Epidermal melanocyte (primary cell): ENCODE measurements at regions not wholly inside any gene's neighbourhood (a gene's known extent, or its start where the extent isn't known, plus 50 kb on each side); places are given as distances from the start of the nearest gene placed in this dataset.
"Not testable (repeated sequence)": the region's sequence is repeated elsewhere in the genome, so short reads cannot be mapped to it uniquely, and the experiment has no call there.

Experiments
- DNase-seq: peaks from one replicate; pipeline ENCODE4 v3.0.0; 2011; ENCODE audit warnings: low spot score; ENCODE audit not compliant: insufficient read length

GRCh38 chr5:100249211-100249883 lies 285.8 kb upstream of the FAM174A start:
- no peak for DNase-seq

- DNase-seq = no peak
Observed at GRCh38 chr5:100232736-100233135, 302.4 kb upstream of the FAM174A start.

- no peak for DNase-seq
Observed at GRCh38 chr5:100188778-100189177, 346.4 kb upstream of the FAM174A start.

DNA sequence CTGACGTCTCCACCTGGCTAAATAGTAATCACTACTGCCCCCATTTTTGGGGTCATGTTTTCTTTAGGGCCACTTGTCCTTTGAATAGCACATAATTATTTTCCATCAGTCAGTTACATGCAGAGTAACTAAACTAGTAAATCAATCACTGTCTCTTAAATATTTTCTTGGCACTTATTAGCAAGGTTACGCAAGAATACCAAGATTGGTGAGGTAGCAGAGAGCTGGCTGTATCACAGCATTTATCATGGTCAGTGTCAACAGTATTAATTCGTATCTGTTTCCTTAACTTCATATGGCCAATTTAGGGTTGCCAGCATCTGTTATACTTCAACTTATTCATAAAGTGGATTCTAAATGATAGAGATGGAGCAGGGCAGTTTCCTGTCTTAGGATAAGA lies 346.8 kb upstream of the FAM174A start:
- no peak for DNase-seq

DNA sequence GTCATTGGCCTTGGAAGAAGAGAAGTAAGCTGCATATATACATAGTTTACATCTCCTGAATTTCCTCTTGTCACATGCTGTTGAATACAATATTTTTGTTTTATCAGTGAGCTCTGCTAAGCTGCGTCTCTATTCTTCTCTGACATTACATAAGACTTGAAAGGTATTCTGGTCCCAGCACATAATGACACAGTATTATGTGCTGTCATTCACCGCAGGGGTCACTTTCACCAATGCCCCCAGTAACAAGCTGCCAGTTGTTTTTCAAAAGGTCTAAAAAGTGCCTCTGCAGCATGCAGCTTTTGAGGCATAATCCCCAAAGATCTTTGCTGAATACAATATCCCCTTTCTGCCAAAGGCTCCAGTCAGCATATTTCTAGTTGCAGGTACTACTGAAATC lies 349.0 kb upstream of the FAM174A start:
- no peak for DNase-seq

DNA sequence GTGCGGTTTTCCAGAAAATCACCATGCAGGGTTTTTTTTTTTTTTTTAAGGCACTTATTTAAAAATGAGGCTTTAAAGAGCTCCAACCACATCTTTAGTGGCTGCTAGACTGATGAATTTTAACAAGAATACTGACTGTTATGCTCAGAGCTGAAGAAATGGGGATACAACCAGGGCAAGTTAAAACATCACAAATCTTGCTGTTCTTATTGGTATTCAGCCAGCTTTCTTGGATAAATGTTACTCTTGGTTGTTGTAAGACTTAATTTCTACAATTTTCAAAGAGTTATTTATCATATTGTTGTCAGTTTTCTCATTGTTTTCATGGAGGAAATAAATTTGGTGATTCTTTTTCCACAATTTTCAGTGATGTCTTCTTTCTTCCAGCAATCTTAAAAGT lies 352.8 kb upstream of the FAM174A start:
- DNase-seq = no peak

DNA sequence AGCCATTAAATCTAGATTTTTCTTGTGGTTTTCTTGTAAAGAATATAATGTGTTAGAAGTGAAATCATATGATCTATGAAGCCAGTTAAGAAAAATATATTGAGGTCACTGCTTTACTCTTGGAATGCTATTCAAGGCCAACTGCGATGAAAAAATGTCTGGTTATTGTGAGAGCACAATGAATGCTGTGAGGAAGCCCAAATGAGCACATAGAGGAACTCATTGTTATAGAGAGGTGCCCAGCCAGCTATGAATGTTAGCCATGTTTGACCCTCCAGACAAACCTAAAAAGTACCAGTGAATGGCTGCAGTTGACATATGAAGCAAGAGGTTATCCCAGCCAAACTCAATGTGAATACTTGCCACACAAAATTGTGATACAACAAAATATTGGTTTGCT lies 359.8 kb upstream of the FAM174A start:
- DNase-seq = peak; percentile 16

GRCh38 chr5:100165309-100165708 lies 369.9 kb upstream of the FAM174A start:
- DNase-seq = no peak

GRCh38 chr5:100161868-100162267 lies 373.3 kb upstream of the FAM174A start:
- no peak for DNase-seq

GRCh38 chr5:100157066-100157465 lies 378.1 kb upstream of the FAM174A start:
- DNase-seq = no peak

DNA sequence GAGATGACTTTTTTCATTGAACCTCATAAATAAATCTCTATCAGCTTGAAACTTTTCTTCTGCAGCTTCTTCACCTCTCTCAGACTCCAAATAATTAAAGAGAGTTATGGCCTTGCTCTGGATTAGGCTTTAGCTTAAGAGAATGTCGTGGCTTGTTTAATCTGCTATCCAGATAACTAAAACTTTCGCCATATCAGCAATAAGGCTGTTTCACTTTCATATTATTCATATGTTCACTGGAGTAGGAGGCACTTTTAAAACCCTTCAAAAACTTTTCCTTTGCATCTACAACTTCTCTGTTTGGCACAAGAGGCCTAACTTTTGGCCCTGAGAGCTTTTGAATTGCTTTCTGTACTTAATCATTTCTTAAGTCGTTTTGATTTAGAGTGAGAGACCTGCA lies 386.9 kb upstream of the FAM174A start:
- no peak for DNase-seq

DNA sequence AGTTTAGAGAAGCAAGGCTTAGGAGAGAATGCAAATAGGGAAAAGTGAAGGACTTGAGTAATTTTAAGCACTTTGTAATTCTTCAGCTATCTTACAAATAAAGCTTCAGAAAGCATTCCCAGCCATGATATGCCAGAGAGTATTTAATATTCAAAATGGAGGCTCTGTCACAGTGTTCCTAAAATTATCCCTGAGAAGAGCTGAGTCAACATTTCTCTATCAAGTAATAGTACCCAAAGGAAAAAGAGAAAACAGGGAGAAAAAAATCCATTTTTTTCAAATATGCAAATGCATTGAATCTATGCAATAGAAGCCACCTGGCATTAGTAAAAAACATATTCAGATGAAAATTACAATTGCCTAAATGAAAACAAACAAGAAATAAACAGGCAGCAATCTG lies 392.6 kb upstream of the FAM174A start:
- DNase-seq = no peak

DNA sequence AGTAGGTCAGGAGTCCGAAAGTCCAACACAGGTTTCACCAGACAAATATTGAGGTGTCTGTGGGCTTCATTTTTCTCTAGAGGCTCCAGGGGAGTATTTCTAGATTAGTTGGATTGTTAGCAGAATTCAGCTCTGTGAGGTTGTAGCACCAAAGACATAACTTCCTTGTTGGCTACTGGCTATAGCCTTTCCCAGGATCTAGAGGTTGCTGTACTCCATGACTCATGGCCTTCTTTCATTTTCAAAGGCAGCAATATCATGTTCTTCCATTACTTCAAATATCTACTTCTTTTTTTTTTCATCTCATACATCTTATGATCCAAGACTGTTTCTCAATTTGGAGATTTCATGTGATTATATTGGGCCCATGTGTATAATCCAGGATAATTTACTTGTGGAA lies 404.0 kb upstream of the FAM174A start:
- no peak for DNase-seq

DNA sequence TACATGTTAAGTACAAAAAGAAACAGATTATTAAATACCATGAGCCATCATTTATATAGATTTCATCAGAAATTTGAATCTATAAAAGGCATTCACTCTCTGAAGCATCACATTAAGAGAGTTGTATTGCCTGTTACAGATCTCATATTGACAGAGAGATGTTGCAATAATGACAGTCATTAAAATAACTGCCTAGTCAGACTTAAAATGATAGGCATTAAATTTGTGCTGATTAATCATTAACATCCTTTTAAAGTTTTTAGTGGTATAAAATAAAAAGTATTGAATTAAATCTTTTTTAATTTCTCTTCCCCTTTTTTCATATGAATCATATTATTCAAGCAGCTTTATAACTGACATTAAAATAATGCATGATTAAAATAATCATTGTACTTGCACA lies 404.9 kb upstream of the FAM174A start:
- no peak for DNase-seq

DNA sequence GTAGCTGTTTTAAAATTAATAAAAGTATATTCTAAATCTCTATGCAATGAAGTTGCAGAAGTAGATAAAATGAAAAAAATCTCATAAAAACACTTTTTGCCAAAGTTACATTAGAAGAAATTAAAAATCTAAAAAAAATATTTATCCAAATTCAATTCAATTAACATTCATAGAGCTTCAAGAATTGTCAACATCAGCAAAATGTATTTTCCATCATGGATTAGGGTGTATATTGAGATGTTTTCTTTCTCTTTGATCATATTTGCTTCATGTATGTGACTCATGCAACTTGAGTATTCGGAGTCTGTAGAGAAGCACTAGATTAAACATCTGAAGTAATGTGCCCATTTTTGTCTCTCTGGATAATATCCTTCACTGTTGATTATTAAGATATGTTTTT lies 415.3 kb upstream of the FAM174A start:
- no peak for DNase-seq

DNA sequence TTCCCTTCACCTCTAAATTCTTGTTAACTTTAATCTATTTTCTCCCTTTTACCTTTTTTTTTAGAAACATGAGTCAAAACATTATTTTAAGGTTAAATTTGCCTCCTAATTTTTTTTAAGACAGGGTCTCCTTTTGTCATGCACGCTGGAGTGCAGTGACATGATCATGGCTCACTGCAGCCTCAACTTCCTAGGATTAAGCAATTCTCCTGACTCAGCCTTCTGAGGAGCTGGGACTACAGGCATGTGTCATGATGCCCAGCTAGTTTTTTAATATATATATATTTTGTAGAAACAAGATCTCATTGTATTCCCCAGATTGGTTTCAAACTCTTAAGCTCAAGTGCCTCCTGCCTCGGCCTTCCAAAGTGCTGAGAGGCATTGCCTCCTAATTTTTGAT lies 424.7 kb upstream of the FAM174A start:
- no peak for DNase-seq

GRCh38 chr5:100108883-100109282 lies 426.3 kb upstream of the FAM174A start:
- no peak for DNase-seq

DNA sequence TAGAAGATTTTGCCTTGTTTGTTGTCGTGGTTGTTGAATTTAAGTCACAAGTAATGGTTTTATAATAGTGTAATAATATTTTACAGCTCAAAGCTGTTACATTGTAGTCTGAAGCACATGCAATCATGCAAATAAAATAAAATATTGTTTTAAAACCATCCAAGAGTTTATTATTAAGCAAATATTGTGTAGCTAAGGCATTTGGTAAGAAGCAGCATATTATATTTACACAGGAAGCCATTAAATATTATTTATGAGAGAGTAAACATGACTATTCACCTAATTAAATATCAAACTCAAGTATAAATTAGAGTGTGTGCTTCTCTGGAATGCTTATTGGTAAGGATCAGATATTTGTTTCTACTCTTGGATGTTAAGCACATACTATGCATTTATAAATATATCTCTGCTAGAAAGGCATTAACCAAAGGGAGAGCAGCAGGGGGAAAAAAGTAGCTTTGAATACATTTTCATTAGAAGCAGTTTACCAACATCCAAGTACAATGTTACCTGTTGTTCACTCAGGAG lies 431.5 kb upstream of the FAM174A start:
- not testable (repeated sequence) for DNase-seq

GRCh38 chr5:100101466-100101865 lies 433.7 kb upstream of the FAM174A start:
- not testable (repeated sequence) for DNase-seq

GRCh38 chr5:100096328-100096727 lies 438.8 kb upstream of the FAM174A start:
- DNase-seq = not testable (repeated sequence)

GRCh38 chr5:100080703-100081102 lies 454.5 kb upstream of the FAM174A start:
- DNase-seq = peak; percentile 5

DNA sequence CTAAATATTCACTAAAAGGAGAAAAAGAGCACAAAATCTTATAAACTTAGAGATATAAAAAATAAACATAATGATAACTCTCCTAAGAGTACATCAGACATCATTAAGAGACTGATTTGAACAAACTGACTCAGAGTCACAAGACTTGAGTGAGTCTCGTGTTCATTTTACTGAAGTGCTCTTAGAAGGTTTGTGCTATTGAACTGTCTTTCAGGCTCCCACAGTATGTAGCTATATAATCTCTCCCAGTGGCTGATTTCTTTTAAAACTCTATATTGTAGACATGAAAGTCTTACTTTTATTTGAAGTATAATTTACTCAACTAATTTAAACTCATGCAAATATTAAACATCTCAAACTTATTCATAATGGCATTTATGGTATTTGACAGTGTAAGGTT lies 456.0 kb upstream of the FAM174A start:
- peak; percentile 3 for DNase-seq

GRCh38 chr5:100066020-100066419 lies 469.2 kb upstream of the FAM174A start:
- DNase-seq = not testable (repeated sequence)

- DNase-seq = no peak
Observed at GRCh38 chr5:100043475-100043874, 491.7 kb upstream of the FAM174A start.
